K562 (cell line): ENCODE measurements at regions not wholly inside any gene's neighbourhood (a gene's known extent, or its start where the extent isn't known, plus 50 kb on each side); places are given as distances from the start of the nearest gene placed in this dataset.

Source experiments
- ATAC-seq: fragments of 200-7000 bp; cut with Tn5 transposase; 3 replicates; pipeline ENCODE4 v1.9.1; 2020; ENCODE audit warnings: moderate library complexity
- BruUV-seq: library from RNA; stranded (reverse); fragments of 400-500 nt; replicated peaks from 2 replicates; lab custom pipeline; 2021; lab: Mats Ljungman, UMichigan
- CTCF ChIA-PET: fragments of 300-600 bp; formaldehyde crosslinking; extraction: SDS; loops from one replicate; lab custom pipeline; 2021; ENCODE audit warnings: low intra/inter-chr PET ratio; lab: Yijun Ruan, JAX
- POLR2A ChIA-PET: fragments of 300-600, 350-650 bp; sonication (Branson Sonifier 250); formaldehyde crosslinking; extraction: SDS; loops from one replicate; lab custom pipeline; 2021; ENCODE audit warnings: antibody characterized with exemption, inconsistent platforms; lab: Yijun Ruan, JAX
- DNase-seq, 4 experiments: peaks; one replicate each; pipeline versions ENCODE4 v3.0.0 to v3.0.0-alpha.2; 2011 to 2018; ENCODE audit warnings: low spot score in 3 of 4, mixed read lengths in 3 of 4; ENCODE audit errors: extremely low read depth in 1 of 4
- FAIRE-seq: peaks from 2 replicates; lab custom pipeline; 2011; peaks lifted over from hg19 to GRCh38; lab: Jason Lieb, UNC
- H2AFZ ChIP-seq: 2 replicates; pipeline ENCODE4 v1.6.0; 2011; ENCODE audit warnings: low read depth, low read length, control low read depth, inconsistent platforms
- H3K27ac ChIP-seq: fragments of 200-600 bp; 3 replicates; pipeline ENCODE4 v1.8.0; 2011; ENCODE audit warnings: low read depth, mild to moderate bottlenecking, control low read depth, inconsistent platforms, low read length, moderate library complexity, mixed read lengths; ENCODE audit errors: extremely low read depth
- H3K27me3 ChIP-seq, 2 experiments: fragments of 300-600 bp in 1 of 2; 2 replicates in 1 of 2; 3 replicates in 1 of 2; pipeline versions ENCODE4 v1.6.0 to v1.8.0; 2011; ENCODE audit warnings: inconsistent platforms in 2 of 2, low read length in 2 of 2, mild to moderate bottlenecking in 1 of 2, mixed read lengths in 1 of 2, moderate library complexity in 1 of 2; ENCODE audit not compliant: control insufficient read depth in 2 of 2, insufficient read depth in 2 of 2
- H3K36me3 ChIP-seq: fragments of 300-600 bp; 3 replicates; pipeline ENCODE4 v1.8.0; 2011; ENCODE audit warnings: mild to moderate bottlenecking, low read length, inconsistent platforms; ENCODE audit not compliant: control insufficient read depth, insufficient read depth
- H3K4me1 ChIP-seq, 2 experiments: fragments of 200-600 bp in 1 of 2; replicated peaks in 1 of 2; 2 replicates in 1 of 2; 3 replicates in 1 of 2; pipeline versions ENCODE4 v1.5.1 to v1.8.0; 2011; ENCODE audit warnings: inconsistent platforms in 2 of 2, low read length in 2 of 2, mild to moderate bottlenecking in 1 of 2, mixed read lengths in 1 of 2, moderate library complexity in 1 of 2; ENCODE audit not compliant: control insufficient read depth in 2 of 2, insufficient read depth in 2 of 2
- H3K4me2 ChIP-seq: 2 replicates; pipeline ENCODE4 v1.6.1; 2011; ENCODE audit warnings: low read length, control low read depth, inconsistent platforms, mixed read lengths; ENCODE audit not compliant: insufficient read depth
- H3K4me3 ChIP-seq: fragments of 200-600 bp; sonication (generic), shearing (Covaris generic); 2 replicates; pipeline ENCODE4 v1.5.1; 2016; ENCODE audit warnings: control low read depth, inconsistent platforms
- H3K79me2 ChIP-seq: fragments of 200-600 bp; 3 replicates; pipeline ENCODE4 v1.8.0; 2011; ENCODE audit warnings: low read length, inconsistent platforms; ENCODE audit not compliant: control insufficient read depth, insufficient read depth
- H3K9ac ChIP-seq, 2 experiments: 2 replicates each; pipeline versions ENCODE4 v1.6.0 to v1.6.1; 2011; ENCODE audit warnings: low read depth in 2 of 2, low read length in 2 of 2, control low read depth in 1 of 2, inconsistent platforms in 1 of 2, mild to moderate bottlenecking in 1 of 2, mixed read lengths in 1 of 2; ENCODE audit not compliant: insufficient read depth in 1 of 2
- H3K9me1 ChIP-seq: one replicate; pipeline ENCODE4 v1.6.0; 2011; ENCODE audit warnings: inconsistent platforms, mild to moderate bottlenecking, low read length, moderate library complexity; ENCODE audit not compliant: control insufficient read depth, insufficient read depth
- H3K9me3 ChIP-seq: replicated peaks from 2 replicates; pipeline ENCODE4 v1.5.1; 2011; ENCODE audit warnings: low read depth, low read length, inconsistent platforms; ENCODE audit not compliant: control insufficient read depth, insufficient read depth
- H4K20me1 ChIP-seq: replicated peaks from 2 replicates; pipeline ENCODE4 v1.6.1; 2011; ENCODE audit warnings: low read length, inconsistent platforms, mixed read lengths; ENCODE audit not compliant: control insufficient read depth, insufficient read depth
- CEBPG ChIP-seq, 3 experiments: fragments of 200-800 bp in 1 of 3; sonication (Bioruptor generic) in 1 of 3; sonication (generic) in 1 of 3; formaldehyde crosslinking in 1 of 3; IDR thresholded peaks in 2 of 3; conservative IDR thresholded peaks in 1 of 3; 2 replicates each; pipeline versions ENCODE4 v1.6.1 to v1.8.0; 2016 to 2022; ENCODE audit warnings: missing compliant biosample characterization in 2 of 3, missing genetic modification characterization in 2 of 3, mild to moderate bottlenecking in 1 of 3, missing genetic modification reagents in 1 of 3
- FOXO4 ChIP-seq: fragments of 450-650 bp; formaldehyde crosslinking; IDR thresholded peaks from 2 replicates; pipeline ENCODE4 v1.4.0; 2020; ENCODE audit warnings: mild to moderate bottlenecking, moderate library complexity
- GABPA ChIP-seq: fragments of 200-800 bp; sonication (Bioruptor generic); conservative IDR thresholded peaks from 2 replicates; pipeline ENCODE4 v1.6.1; 2016; ENCODE audit warnings: low read depth, missing genetic modification characterization, missing compliant biosample characterization
- KDM5B ChIP-seq: fragments of 200-600 bp; sonication (generic); IDR thresholded peaks from 2 replicates; pipeline ENCODE4 v1.6.1; 2012; ENCODE audit warnings: low read depth, mild to moderate bottlenecking, moderate library complexity, low read length, control low read depth, inconsistent platforms; ENCODE audit not compliant: insufficient replicate concordance
- MAFG ChIP-seq: fragments of 450-650 bp; conservative IDR thresholded peaks from 2 replicates; pipeline ENCODE4 v1.6.1; 2016; ENCODE audit warnings: missing genetic modification characterization, missing compliant biosample characterization
- NCOA4 ChIP-seq: fragments of 450-650 bp; IDR thresholded peaks from 2 replicates; pipeline ENCODE4 v1.6.1; 2018; ENCODE audit warnings: mild to moderate bottlenecking; ENCODE audit not compliant: partially characterized antibody
- NELFE ChIP-seq: IDR thresholded peaks from 2 replicates; pipeline ENCODE4 v1.6.1; 2011; ENCODE audit warnings: mild to moderate bottlenecking; ENCODE audit not compliant: insufficient read depth, insufficient read length
- PPARD ChIP-seq: fragments of 250-450 bp; sonication (Bioruptor Pico); IDR thresholded peaks from 2 replicates; pipeline ENCODE4 v1.8.0; 2022; ENCODE audit warnings: inconsistent platforms, mild to moderate bottlenecking, moderate library complexity
- PTTG1 ChIP-seq: fragments of 450-650 bp; IDR thresholded peaks from 2 replicates; pipeline ENCODE4 v1.6.1; 2016; ENCODE audit warnings: low read depth, mild to moderate bottlenecking, missing genetic modification characterization, missing compliant biosample characterization
- SETDB1 ChIP-seq: IDR thresholded peaks from one replicate; pipeline ENCODE4 v1.6.1; 2012; ENCODE audit warnings: low read length, control low read depth, inconsistent platforms
- SP1 ChIP-seq: sonication (generic); formaldehyde crosslinking; IDR thresholded peaks from 2 replicates; pipeline ENCODE4 v1.8.1; 2022; ENCODE audit warnings: mild to moderate bottlenecking, missing genetic modification reagents
- ZNF224 ChIP-seq: sonication (generic); formaldehyde crosslinking; IDR thresholded peaks from 2 replicates; pipeline ENCODE4 v1.8.0; 2022; ENCODE audit warnings: mild to moderate bottlenecking, missing genetic modification reagents
- whole genome bisulfite sequencing: fragments of 100-300 bp; shearing (Covaris generic); methylation state at CpG from one replicate; pipeline ENCODE4 v1.1.6; 2016; ENCODE audit warnings: low coverage, mixed read lengths; ENCODE audit not compliant: insufficient coverage; ENCODE audit errors: missing lambda C conversion rate; 5-methylcytosine and 5-hydroxymethylcytosine counted together
- in situ Hi-C: fragments of 300-500 bp; cut with MboI; formaldehyde crosslinking; loops from 4 replicates; pipeline ENCODE4 v1.15.0; 2018; ENCODE audit warnings: inconsistent platforms, mixed read lengths
- intact Hi-C: fragments of 100-400 bp; cut with micrococcal nuclease; formaldehyde crosslinking; loops from 2 replicates; pipeline ENCODE4 v1.14.2; 2022

GRCh38 chr5:143892271-143892670 is 80.3 kb downstream of the HMHB1 start:
- Histone ChIP-seq H3K79me2 (no peaks in the 10 kb centered on the region), H2AFZ (no peak overlapping the region), H3K27ac (no peak overlapping the region), H3K27me3 (no peaks in the 10 kb centered on the region), H3K9ac (no peak overlapping the region), H3K4me3 (no peak overlapping the region), H3K4me2 (no peak overlapping the region), H3K9me3 (no peaks in the 10 kb centered on the region), H4K20me1 (no peaks in the 10 kb centered on the region), H3K36me3 (no peaks in the 10 kb centered on the region), H3K4me1 (no peaks in the 10 kb centered on the region), H3K9me1 (no peaks in the 10 kb centered on the region)
- intact Hi-C loops, result no loop called here
- TF ChIP-seq SETDB1, result no peak
- no peak for TF ChIP-seq NELFE
- TF ChIP-seq SP1 (CRISPR knock-in tag), result no peak
- TF ChIP-seq PPARD (CRISPR knock-in tag), result no peak
- TF ChIP-seq MAFG, result no peak
- no peak for TF ChIP-seq GABPA (tag)
- TF ChIP-seq NCOA4, result no peak
- TF ChIP-seq KDM5B, result no peak
- TF ChIP-seq PTTG1 (tag), result no peak
- TF ChIP-seq CEBPG (CRISPR knock-in tag; IDR thresholded peaks at IDR 0.05), result no peak
- TF ChIP-seq CEBPG (tag; conservative IDR thresholded peaks at IDR 0.05 in 1 of 2, IDR thresholded peaks at IDR 0.05 in 1 of 2), result no peak
- TF ChIP-seq FOXO4 (CRISPR knock-in tag), result no peak
- TF ChIP-seq ZNF224 (CRISPR knock-in tag), result no peak
- DNase-seq (no peak), ATAC-seq (no peak), FAIRE-seq (no peak)
- CTCF ChIA-PET, result no interaction called here
- BruUV-seq, result no TSS peak
- 0% methylated on average over 1 of the region's 1 CpG for WGBS
- POLR2A ChIA-PET, result no interaction called here
- in situ Hi-C loops, result no loop called here
